ENCODE measurements at regions not wholly inside any gene's neighbourhood (a gene's known extent, or its start where the extent isn't known, plus 50 kb on each side); places are given as distances from the start of the nearest gene placed in this dataset.

DNA sequence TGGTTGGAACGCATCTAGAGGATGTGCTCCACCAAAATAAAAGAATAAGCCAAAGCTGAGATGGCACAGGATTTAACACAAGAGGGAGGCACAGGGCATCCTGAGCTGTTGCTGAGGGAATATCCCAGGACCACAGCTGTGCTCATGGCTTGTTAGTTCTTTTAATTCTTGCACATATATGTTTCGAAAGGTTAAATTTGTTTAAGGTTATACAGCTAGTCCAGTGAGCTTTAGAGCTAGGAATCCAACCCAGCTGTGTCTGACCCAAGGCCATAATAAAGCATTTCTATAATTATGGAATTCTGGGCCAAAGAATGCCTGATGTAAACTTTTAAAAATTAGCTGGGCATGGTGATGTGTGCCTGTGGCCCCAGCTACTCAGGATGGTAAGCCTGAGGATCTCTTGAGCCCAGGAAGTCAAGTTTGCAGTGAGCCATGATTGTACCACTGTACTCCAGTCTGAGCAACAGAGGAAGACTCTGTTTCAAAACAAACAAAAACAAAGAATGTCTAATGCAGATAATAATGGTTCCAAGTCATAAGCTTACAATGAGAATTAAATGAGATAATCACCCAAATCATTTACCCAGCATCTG lies 66.4 kb upstream of the CCBE1 start:
- Histone ChIP-seq H3K4me3 (replicated peaks in 1 of 2; ENCODE audit: low read depth in 1 of 2, low read length in 2 of 2) (no peak overlapping the region), H2AFZ (ENCODE audit: low read depth, low read length, poor library complexity, severe bottlenecking) (no peak overlapping the region), H3K4me2 (ENCODE audit: low read length) (no peak overlapping the region), H3K9me2 (ENCODE audit: insufficient read depth) (no peaks in the 10 kb centered on the region; the same call in 1 of the 2 replicates), H4K20me1 (ENCODE audit: insufficient read depth) (no peaks in the 10 kb centered on the region), H3K9me3 (ENCODE audit: control insufficient read depth in 1 of 2, insufficient read depth in 1 of 2, low read depth in 1 of 2, low read length in 2 of 2) (no peaks in the 10 kb centered on the region), H3K27ac (ENCODE audit: low read depth, low read length) (no peak overlapping the region), H3K9ac (ENCODE audit: low read length) (no peak overlapping the region), H3K27me3 (ENCODE audit: insufficient read depth, low read length) (no peaks in the 10 kb centered on the region), H3K4me1 (ENCODE audit: control insufficient read depth in 1 of 2, insufficient read depth in 2 of 2, low read length in 2 of 2) (no peaks in the 10 kb centered on the region), H3K36me3 (ENCODE audit: control insufficient read depth in 1 of 2, insufficient read depth in 2 of 2, low read length in 2 of 2) (no peaks in the 10 kb centered on the region), H3K79me2 (ENCODE audit: insufficient read depth, low read length) (no peaks in the 10 kb centered on the region)
- no TSS peak for BruUV-seq (replicated peaks)
- ATAC-seq (no peak), DNase-seq (ENCODE audit: low read depth, low spot score) (no peak)
- CTCF ChIA-PET, result interaction anchor here (1.1 kb wide), 1 partner anchor 67 kb away, joined by 3 read pairs; the partner anchor contains the start of gene CCBE1
- intact Hi-C loops (cut with micrococcal nuclease), result no loop called here
- POLR2A ChIA-PET, result no interaction called here
- RAD21 ChIA-PET (ENCODE audit: low non-redundant PET in 1 of 2, low total read pairs in 2 of 2, uncharacterized antibody in 2 of 2, unreplicated experiment in 2 of 2), result no interaction called here
- TF ChIP-seq, protein P1, sequence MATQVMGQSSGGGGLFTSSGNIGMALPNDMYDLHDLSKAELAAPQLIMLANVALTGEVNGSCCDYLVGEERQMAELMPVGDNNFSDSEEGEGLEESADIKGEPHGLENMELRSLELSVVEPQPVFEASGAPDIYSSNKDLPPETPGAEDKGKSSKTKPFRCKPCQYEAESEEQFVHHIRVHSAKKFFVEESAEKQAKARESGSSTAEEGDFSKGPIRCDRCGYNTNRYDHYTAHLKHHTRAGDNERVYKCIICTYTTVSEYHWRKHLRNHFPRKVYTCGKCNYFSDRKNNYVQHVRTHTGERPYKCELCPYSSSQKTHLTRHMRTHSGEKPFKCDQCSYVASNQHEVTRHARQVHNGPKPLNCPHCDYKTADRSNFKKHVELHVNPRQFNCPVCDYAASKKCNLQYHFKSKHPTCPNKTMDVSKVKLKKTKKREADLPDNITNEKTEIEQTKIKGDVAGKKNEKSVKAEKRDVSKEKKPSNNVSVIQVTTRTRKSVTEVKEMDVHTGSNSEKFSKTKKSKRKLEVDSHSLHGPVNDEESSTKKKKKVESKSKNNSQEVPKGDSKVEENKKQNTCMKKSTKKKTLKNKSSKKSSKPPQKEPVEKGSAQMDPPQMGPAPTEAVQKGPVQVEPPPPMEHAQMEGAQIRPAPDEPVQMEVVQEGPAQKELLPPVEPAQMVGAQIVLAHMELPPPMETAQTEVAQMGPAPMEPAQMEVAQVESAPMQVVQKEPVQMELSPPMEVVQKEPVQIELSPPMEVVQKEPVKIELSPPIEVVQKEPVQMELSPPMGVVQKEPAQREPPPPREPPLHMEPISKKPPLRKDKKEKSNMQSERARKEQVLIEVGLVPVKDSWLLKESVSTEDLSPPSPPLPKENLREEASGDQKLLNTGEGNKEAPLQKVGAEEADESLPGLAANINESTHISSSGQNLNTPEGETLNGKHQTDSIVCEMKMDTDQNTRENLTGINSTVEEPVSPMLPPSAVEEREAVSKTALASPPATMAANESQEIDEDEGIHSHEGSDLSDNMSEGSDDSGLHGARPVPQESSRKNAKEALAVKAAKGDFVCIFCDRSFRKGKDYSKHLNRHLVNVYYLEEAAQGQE (IDR thresholded peaks at IDR 0.05; ENCODE audit: low read depth), result no peak
- TF ChIP-seq POLR2AphosphoS5 (IDR thresholded peaks at IDR 0.05; ENCODE audit: low read depth, low read length) (no peak), FOSL1 (IDR thresholded peaks at IDR 0.05; ENCODE audit: low read depth) (no peak), SIN3A (IDR thresholded peaks at IDR 0.05; ENCODE audit: low read depth) (no peak), ZNF274 (IDR thresholded peaks at IDR 0.05; ENCODE audit: low read depth, low read length) (no peak), CBX3 (IDR thresholded peaks at IDR 0.05; ENCODE audit: low read depth) (no peak), EZH2 (IDR thresholded peaks at IDR 0.05) (no peak), ZFX (IDR thresholded peaks at IDR 0.05) (no peak), EGR1 (IDR thresholded peaks at IDR 0.05; ENCODE audit: low read depth) (no peak), TCF7L2 (IDR thresholded peaks at IDR 0.05; ENCODE audit: borderline replicate concordance, extremely low read depth, insufficient read depth, insufficient read length) (no peak), SRF (IDR thresholded peaks at IDR 0.05; ENCODE audit: low read depth) (no peak), YY1 (IDR thresholded peaks at IDR 0.05; ENCODE audit: extremely low read depth, insufficient replicate concordance, low read depth, low read length) (no peak), JUND (IDR thresholded peaks at IDR 0.05) (no peak), RAD21 (IDR thresholded peaks at IDR 0.05; ENCODE audit: low read depth) (no peak), POLR2A (IDR thresholded peaks at IDR 0.05; ENCODE audit: borderline replicate concordance, extremely low read depth, insufficient read depth, insufficient read length) (no peak), ELF1 (IDR thresholded peaks at IDR 0.05; ENCODE audit: borderline replicate concordance, low read depth) (no peak)
- TF ChIP-seq, protein P2, sequence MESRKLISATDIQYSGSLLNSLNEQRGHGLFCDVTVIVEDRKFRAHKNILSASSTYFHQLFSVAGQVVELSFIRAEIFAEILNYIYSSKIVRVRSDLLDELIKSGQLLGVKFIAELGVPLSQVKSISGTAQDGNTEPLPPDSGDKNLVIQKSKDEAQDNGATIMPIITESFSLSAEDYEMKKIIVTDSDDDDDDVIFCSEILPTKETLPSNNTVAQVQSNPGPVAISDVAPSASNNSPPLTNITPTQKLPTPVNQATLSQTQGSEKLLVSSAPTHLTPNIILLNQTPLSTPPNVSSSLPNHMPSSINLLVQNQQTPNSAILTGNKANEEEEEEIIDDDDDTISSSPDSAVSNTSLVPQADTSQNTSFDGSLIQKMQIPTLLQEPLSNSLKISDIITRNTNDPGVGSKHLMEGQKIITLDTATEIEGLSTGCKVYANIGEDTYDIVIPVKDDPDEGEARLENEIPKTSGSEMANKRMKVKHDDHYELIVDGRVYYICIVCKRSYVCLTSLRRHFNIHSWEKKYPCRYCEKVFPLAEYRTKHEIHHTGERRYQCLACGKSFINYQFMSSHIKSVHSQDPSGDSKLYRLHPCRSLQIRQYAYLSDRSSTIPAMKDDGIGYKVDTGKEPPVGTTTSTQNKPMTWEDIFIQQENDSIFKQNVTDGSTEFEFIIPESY (IDR thresholded peaks at IDR 0.05; ENCODE audit: extremely low read depth, insufficient replicate concordance, low read length), result no peak
- TF ChIP-seq, protein P3, sequence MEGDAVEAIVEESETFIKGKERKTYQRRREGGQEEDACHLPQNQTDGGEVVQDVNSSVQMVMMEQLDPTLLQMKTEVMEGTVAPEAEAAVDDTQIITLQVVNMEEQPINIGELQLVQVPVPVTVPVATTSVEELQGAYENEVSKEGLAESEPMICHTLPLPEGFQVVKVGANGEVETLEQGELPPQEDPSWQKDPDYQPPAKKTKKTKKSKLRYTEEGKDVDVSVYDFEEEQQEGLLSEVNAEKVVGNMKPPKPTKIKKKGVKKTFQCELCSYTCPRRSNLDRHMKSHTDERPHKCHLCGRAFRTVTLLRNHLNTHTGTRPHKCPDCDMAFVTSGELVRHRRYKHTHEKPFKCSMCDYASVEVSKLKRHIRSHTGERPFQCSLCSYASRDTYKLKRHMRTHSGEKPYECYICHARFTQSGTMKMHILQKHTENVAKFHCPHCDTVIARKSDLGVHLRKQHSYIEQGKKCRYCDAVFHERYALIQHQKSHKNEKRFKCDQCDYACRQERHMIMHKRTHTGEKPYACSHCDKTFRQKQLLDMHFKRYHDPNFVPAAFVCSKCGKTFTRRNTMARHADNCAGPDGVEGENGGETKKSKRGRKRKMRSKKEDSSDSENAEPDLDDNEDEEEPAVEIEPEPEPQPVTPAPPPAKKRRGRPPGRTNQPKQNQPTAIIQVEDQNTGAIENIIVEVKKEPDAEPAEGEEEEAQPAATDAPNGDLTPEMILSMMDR (IDR thresholded peaks at IDR 0.05 in 2 of 3, conservative IDR thresholded peaks at IDR 0.05 in 1 of 3; ENCODE audit: borderline replicate concordance in 1 of 3, insufficient read depth in 1 of 3, low read depth in 2 of 3, low read length in 2 of 3), result no peak
- TF ChIP-seq, protein P4, sequence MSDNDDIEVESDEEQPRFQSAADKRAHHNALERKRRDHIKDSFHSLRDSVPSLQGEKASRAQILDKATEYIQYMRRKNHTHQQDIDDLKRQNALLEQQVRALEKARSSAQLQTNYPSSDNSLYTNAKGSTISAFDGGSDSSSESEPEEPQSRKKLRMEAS (IDR thresholded peaks at IDR 0.05), result no peak
- TF ChIP-seq, protein P5, sequence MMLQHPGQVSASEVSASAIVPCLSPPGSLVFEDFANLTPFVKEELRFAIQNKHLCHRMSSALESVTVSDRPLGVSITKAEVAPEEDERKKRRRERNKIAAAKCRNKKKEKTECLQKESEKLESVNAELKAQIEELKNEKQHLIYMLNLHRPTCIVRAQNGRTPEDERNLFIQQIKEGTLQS (IDR thresholded peaks at IDR 0.05), result no peak
